ENCODE measurements at regions not wholly inside any gene's neighbourhood (a gene's known extent, or its start where the extent isn't known, plus 50 kb on each side); places are given as distances from the start of the nearest gene placed in this dataset.

DNA sequence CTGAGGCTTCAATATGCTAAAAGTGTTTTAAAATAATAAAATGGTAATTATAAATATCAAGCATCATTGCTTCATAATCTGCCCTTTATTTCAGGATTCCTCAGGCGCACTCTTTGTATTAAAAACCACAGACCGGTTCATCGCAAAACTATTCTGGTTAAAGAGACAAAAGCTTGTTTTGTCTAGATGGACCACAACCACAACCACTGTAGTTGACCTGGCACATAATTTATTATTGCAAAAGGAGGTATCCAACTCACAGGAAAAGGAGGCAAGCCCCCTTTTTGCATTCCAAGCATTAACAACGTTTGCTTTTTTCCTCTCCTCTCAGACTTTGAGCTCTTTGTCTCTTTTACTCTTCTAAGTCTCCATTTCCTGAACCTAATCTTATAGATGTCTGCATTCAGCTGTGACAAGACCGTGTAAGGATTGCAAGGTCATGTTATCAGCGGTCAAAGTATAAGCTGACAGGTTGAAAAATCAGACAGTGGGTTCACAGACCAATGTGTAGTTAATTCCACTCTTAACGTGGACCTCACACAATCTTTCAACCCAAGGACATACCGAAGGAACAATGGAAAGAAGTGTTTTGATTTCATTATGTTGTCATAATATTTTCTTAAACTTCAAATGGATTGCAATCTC, 1057.6 kb downstream of the GALC start:
- Histone ChIP-seq H3K4me3 (no peak overlapping the region), H3K9me3 (no peaks in the 10 kb centered on the region), H3K36me3 (no peaks in the 10 kb centered on the region), H3K27ac (peak overlapping the region; percentile 33 to 46), H3K27me3 (no peaks in the 10 kb centered on the region), H3K4me1 (no peaks in the 10 kb centered on the region)
- intact Hi-C loops (cut with DNase I; ENCODE audit: low total_unique reads): no loop called here
- no peak for DNase-seq (ENCODE audit: low spot score in 2 of 2)
- TF ChIP-seq, protein P1, sequence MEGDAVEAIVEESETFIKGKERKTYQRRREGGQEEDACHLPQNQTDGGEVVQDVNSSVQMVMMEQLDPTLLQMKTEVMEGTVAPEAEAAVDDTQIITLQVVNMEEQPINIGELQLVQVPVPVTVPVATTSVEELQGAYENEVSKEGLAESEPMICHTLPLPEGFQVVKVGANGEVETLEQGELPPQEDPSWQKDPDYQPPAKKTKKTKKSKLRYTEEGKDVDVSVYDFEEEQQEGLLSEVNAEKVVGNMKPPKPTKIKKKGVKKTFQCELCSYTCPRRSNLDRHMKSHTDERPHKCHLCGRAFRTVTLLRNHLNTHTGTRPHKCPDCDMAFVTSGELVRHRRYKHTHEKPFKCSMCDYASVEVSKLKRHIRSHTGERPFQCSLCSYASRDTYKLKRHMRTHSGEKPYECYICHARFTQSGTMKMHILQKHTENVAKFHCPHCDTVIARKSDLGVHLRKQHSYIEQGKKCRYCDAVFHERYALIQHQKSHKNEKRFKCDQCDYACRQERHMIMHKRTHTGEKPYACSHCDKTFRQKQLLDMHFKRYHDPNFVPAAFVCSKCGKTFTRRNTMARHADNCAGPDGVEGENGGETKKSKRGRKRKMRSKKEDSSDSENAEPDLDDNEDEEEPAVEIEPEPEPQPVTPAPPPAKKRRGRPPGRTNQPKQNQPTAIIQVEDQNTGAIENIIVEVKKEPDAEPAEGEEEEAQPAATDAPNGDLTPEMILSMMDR (IDR thresholded peaks at IDR 0.05): no peak
- TF ChIP-seq POLR2A (IDR thresholded peaks at IDR 0.05): no peak
- TF ChIP-seq POLR2AphosphoS5 (IDR thresholded peaks at IDR 0.05): no peak

DNA sequence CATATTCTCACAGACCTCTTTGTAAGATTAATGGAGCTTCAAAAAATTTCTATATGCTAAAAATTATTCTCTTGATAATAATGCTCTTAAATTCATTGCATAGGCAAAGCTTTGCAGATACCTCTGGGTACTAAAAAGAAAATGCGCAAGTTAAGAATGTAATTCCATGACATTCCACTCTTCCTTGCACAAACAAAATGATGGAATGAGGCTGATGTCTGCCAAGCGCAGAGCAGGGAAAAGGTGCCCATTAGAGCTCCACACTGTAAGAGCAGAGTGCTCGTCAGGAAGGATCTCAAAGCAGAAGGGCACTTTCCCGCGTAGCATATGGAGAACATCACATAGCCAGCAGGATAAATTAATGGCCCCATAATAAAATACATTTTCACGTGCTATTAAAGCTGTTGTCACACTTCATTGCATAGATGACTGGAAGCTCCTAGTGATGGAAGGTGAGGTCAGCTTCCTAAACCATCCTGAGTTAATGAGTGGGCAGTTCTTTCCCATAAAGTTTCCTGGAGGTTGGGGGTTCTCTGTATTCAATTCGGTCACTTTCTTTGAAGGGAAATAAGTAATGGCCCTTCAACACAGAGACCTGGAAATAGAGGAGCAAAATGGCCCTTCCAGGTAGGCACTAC, 1058.9 kb downstream of the GALC start:
- TF ChIP-seq POLR2AphosphoS5 (IDR thresholded peaks at IDR 0.05) (no peak), POLR2A (IDR thresholded peaks at IDR 0.05) (no peak)
- TF ChIP-seq, protein P1 (IDR thresholded peaks at IDR 0.05): no peak

DNA sequence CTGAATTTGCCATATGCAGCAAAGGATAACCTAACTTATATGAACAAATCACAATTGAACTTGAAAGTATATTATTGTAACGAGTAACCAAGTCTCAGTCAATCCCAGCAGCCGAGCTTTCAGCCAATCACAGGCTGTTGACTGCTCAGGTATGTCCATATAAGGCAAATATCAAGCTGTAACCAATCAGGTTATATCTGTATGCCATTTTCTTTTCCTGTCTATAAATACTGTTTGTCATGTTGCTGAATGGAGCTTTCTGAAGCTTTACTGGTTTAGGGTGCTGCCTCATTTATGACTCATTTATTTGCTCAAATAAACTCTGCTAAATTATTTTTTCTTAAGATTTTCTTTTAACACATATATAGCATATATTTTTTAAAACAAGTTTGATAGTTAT, 1059.5 kb downstream of the GALC start:
- H3K4me1 ChIP-seq: no peaks in the 10 kb centered on the region
- H3K27ac ChIP-seq: no peak overlapping the region
- intact Hi-C loops (cut with DNase I; ENCODE audit: low total_unique reads): no loop called here
- no peak for DNase-seq (ENCODE audit: low spot score in 2 of 2)
- H3K27me3 ChIP-seq: no peaks in the 10 kb centered on the region
- no peaks in the 10 kb centered on the region for H3K9me3 ChIP-seq
- H3K36me3 ChIP-seq: no peaks in the 10 kb centered on the region
- TF ChIP-seq, protein P1 (IDR thresholded peaks at IDR 0.05): no peak
- TF ChIP-seq POLR2AphosphoS5 (IDR thresholded peaks at IDR 0.05) (no peak), POLR2A (IDR thresholded peaks at IDR 0.05) (no peak)
- no peak overlapping the region for H3K4me3 ChIP-seq

More for the DNA sequence above, 1058.9 kb downstream of the GALC start:
- Histone ChIP-seq H3K27ac (no peak overlapping the region), H3K4me3 (no peak overlapping the region), H3K9me3 (no peaks in the 10 kb centered on the region), H3K4me1 (no peaks in the 10 kb centered on the region), H3K27me3 (no peaks in the 10 kb centered on the region), H3K36me3 (no peaks in the 10 kb centered on the region)
- DNase-seq (ENCODE audit: low spot score in 2 of 2): no peak
- intact Hi-C loops (cut with DNase I; ENCODE audit: low total_unique reads): no loop called here

DNA sequence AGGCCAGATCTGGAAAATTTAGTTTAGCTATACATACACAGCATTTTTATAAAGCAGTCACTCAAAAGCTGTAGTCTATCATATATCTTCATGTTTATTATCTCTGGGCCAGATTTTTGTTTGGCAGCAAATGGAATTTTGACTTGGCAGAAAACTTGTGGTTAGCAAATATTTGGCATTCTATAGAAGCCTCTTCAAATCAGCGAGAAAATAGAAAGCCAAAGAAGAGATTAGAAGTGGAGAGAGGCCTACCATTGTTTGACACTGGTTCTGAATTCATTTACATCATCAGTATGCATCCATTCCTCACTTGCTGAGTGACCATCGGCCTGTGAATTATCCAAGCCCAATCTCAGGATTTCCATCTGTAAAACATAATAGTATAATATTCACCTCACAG, 1077.6 kb downstream of the GALC start:
- no peak for DNase-seq (ENCODE audit: low spot score in 2 of 2)
- no peak for TF ChIP-seq POLR2A (IDR thresholded peaks at IDR 0.05)
- no peak for TF ChIP-seq POLR2AphosphoS5 (IDR thresholded peaks at IDR 0.05)
- TF ChIP-seq, protein P1 (IDR thresholded peaks at IDR 0.05): no peak
- H3K4me1 ChIP-seq: no peaks in the 10 kb centered on the region
- H3K36me3 ChIP-seq: no peaks in the 10 kb centered on the region
- H3K27ac ChIP-seq: no peak overlapping the region
- no peaks in the 10 kb centered on the region for H3K9me3 ChIP-seq
- H3K4me3 ChIP-seq: no peak overlapping the region
- no peaks in the 10 kb centered on the region for H3K27me3 ChIP-seq
- intact Hi-C loops (cut with DNase I; ENCODE audit: low total_unique reads): no loop called here

DNA sequence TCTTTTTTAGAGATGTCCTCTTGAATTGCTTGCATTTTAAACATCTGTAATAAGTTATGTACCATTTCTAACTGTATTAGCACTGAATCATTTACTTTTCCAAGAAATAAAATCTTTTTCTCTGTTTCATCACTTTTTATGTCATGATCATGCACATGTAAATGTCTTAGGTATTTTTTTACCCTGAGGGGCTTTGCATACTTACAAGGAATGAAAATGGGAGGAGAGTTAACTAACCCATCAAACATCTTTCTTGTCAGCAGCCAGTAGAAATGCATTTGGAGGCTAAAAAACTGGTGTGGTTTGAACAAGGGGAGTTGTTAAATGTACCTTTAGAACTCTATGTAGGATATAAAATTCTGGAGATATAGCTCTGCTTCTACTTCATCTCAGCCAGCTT, 1080.3 kb downstream of the GALC start:
- no peaks in the 10 kb centered on the region for H3K36me3 ChIP-seq
- H3K4me3 ChIP-seq: no peak overlapping the region
- no peak overlapping the region for H3K27ac ChIP-seq
- H3K27me3 ChIP-seq: no peaks in the 10 kb centered on the region
- no peaks in the 10 kb centered on the region for H3K4me1 ChIP-seq
- DNase-seq (ENCODE audit: low spot score in 2 of 2): no peak
- intact Hi-C loops (cut with DNase I; ENCODE audit: low total_unique reads): no loop called here
- H3K9me3 ChIP-seq: no peaks in the 10 kb centered on the region
- TF ChIP-seq, protein P1 (IDR thresholded peaks at IDR 0.05): no peak
- TF ChIP-seq POLR2AphosphoS5 (IDR thresholded peaks at IDR 0.05) (no peak), POLR2A (IDR thresholded peaks at IDR 0.05) (no peak)

All from breast epithelium (tissue), 4 donors.